ENCODE measurements at regions not wholly inside any gene's neighbourhood (a gene's known extent, or its start where the extent isn't known, plus 50 kb on each side); places are given as distances from the start of the nearest gene placed in this dataset.

- TF ChIP-seq ZBTB33 (IDR thresholded peaks at IDR 0.05) (no peak), GABPA (IDR thresholded peaks at IDR 0.05 in 1 of 2, conservative IDR thresholded peaks at IDR 0.05 in 1 of 2) (no peak), JUND (IDR thresholded peaks at IDR 0.05) (no peak), HNF4A (conservative IDR thresholded peaks at IDR 0.05) (no peak), YY1 (IDR thresholded peaks at IDR 0.05) (no peak)
Observed at GRCh38 chr2:129587426-129588064, 391.9 kb upstream of the RAB6C start (continued).

GRCh38 chr2:129604560-129604959, 374.9 kb upstream of the RAB6C start:
- Histone ChIP-seq H3K9me3 (ENCODE audit: control insufficient read depth in 4 of 4, low read length in 3 of 4) (peaks cover 0 to 1% (median 0%) of the 10 kb centered on the region in 4 donors), H3K27ac (ENCODE audit: low read depth in 1 of 2, low read length in 2 of 2) (no peak overlapping the region), H3K9ac (ENCODE audit: low read depth in 1 of 2, low read length in 2 of 2) (no peak overlapping the region), H3K4me3 (ENCODE audit: low read depth in 1 of 3, low read length in 3 of 3) (no peak overlapping the region), H3K4me1 (ENCODE audit: control insufficient read depth in 4 of 4, insufficient read depth in 4 of 4, low read length in 3 of 4) (no peaks in the 10 kb centered on the region), H3K36me3 (ENCODE audit: control insufficient read depth in 4 of 4, insufficient read depth in 3 of 4, low read depth in 1 of 4, low read length in 3 of 4) (no peaks in the 10 kb centered on the region), H3K27me3 (ENCODE audit: control insufficient read depth in 4 of 4, insufficient read depth in 4 of 4, low read length in 3 of 4) (no peaks in the 10 kb centered on the region)
- WGBS = 59% methylated on average over 5 of the region's 5 CpGs
- no peak for TF ChIP-seq YY1 (IDR thresholded peaks at IDR 0.05)
- TF ChIP-seq CTCF (IDR thresholded peaks at IDR 0.05; ENCODE audit: low read depth, low read length, missing input control) = no peak
- no peak for TF ChIP-seq REST (IDR thresholded peaks at IDR 0.05)
- no peak for TF ChIP-seq GABPA (IDR thresholded peaks at IDR 0.05 in 1 of 2, conservative IDR thresholded peaks at IDR 0.05 in 1 of 2)
- no peak for TF ChIP-seq EGR1 (IDR thresholded peaks at IDR 0.05; ENCODE audit: low read depth in 2 of 2)
- TF ChIP-seq FOXA2 (IDR thresholded peaks at IDR 0.05) = no peak
- no peak for TF ChIP-seq TAF1 (conservative IDR thresholded peaks at IDR 0.05)
- no peak for TF ChIP-seq MAX (IDR thresholded peaks at IDR 0.05)
- no peak for TF ChIP-seq HNF4G (IDR thresholded peaks at IDR 0.05)
- DNase-seq (ENCODE audit: low spot score) = no peak

- no peak overlapping the region for H3K4me3 ChIP-seq (ENCODE audit: low read depth in 1 of 3, low read length in 3 of 3)
Observed at GRCh38 chr2:129605646-129606045, 373.8 kb upstream of the RAB6C start.

More at GRCh38 chr2:129605646-129606045, 373.8 kb upstream of the RAB6C start:
- Histone ChIP-seq H3K36me3 (ENCODE audit: control insufficient read depth in 4 of 4, insufficient read depth in 3 of 4, low read depth in 1 of 4, low read length in 3 of 4) (no peaks in the 10 kb centered on the region), H3K9ac (ENCODE audit: low read depth in 1 of 2, low read length in 2 of 2) (no peak overlapping the region), H3K9me3 (ENCODE audit: control insufficient read depth in 4 of 4, low read length in 3 of 4) (peaks cover 0 to 1% (median 0%) of the 10 kb centered on the region in 4 donors), H3K4me1 (ENCODE audit: control insufficient read depth in 4 of 4, insufficient read depth in 4 of 4, low read length in 3 of 4) (no peaks in the 10 kb centered on the region), H3K27me3 (ENCODE audit: control insufficient read depth in 4 of 4, insufficient read depth in 4 of 4, low read length in 3 of 4) (no peaks in the 10 kb centered on the region), H3K27ac (ENCODE audit: low read depth in 1 of 2, low read length in 2 of 2) (no peak overlapping the region)
- no peak for TF ChIP-seq FOXA2 (IDR thresholded peaks at IDR 0.05)
- no peak for TF ChIP-seq TAF1 (conservative IDR thresholded peaks at IDR 0.05)
- TF ChIP-seq HNF4G (IDR thresholded peaks at IDR 0.05) = no peak
- TF ChIP-seq EGR1 (IDR thresholded peaks at IDR 0.05; ENCODE audit: low read depth in 2 of 2) = no peak
- TF ChIP-seq YY1 (IDR thresholded peaks at IDR 0.05) = no peak
- TF ChIP-seq REST (IDR thresholded peaks at IDR 0.05) = no peak
- TF ChIP-seq RAD21 (IDR thresholded peaks at IDR 0.05) = no peak
- no peak for DNase-seq (ENCODE audit: low spot score)
- 59% methylated on average over 6 of the region's 6 CpGs for WGBS

All from liver (tissue), 8 donors.